HCT116 (cell line): ENCODE measurements at regions not wholly inside any gene's neighbourhood (a gene's known extent, or its start where the extent isn't known, plus 50 kb on each side); places are given as distances from the start of the nearest gene placed in this dataset.

Experiments
- ATF3 ChIP-seq: IDR thresholded peaks from 2 replicates; pipeline ENCODE4 v1.6.1; 2012
- EZH2 ChIP-seq: fragments of 200-600 bp; sonication (generic); IDR thresholded peaks from 2 replicates; pipeline ENCODE4 v1.6.1; 2017; ENCODE audit warnings: antibody characterized with exemption, mixed run types
- EZH2phosphoT487 ChIP-seq: fragments of 200-600 bp; IDR thresholded peaks from 2 replicates; pipeline ENCODE4 v1.6.1; 2018; ENCODE audit warnings: antibody characterized with exemption, borderline replicate concordance
- FOSL1 ChIP-seq: IDR thresholded peaks from 2 replicates; pipeline ENCODE4 v1.6.1; 2012; ENCODE audit warnings: low read depth
- JUND ChIP-seq: IDR thresholded peaks from 2 replicates; pipeline ENCODE4 v1.6.1; 2012
- POLR2A ChIP-seq: IDR thresholded peaks from 2 replicates; pipeline ENCODE4 v1.7.0; 2011; ENCODE audit warnings: borderline replicate concordance; ENCODE audit not compliant: insufficient read depth, insufficient read length; ENCODE audit errors: extremely low read depth
- POLR2AphosphoS5 ChIP-seq: IDR thresholded peaks from 2 replicates; pipeline ENCODE4 v1.6.1; 2011; ENCODE audit warnings: mild to moderate bottlenecking, low read depth, low read length, moderate library complexity
- SP1 ChIP-seq: IDR thresholded peaks from 2 replicates; pipeline ENCODE4 v1.6.1; 2012; ENCODE audit warnings: low read depth
- ZBTB33 ChIP-seq: IDR thresholded peaks from 2 replicates; pipeline ENCODE4 v1.6.1; 2011; ENCODE audit warnings: mild to moderate bottlenecking, low read length, moderate library complexity; ENCODE audit not compliant: insufficient replicate concordance; ENCODE audit errors: extremely low read depth
- ZFX ChIP-seq: fragments of 450-650 bp; IDR thresholded peaks from 2 replicates; pipeline ENCODE4 v1.6.1; 2017
- ZNF274 ChIP-seq: fragments of 200-500 bp; sonication (Bioruptor generic); IDR thresholded peaks from 2 replicates; pipeline ENCODE4 v1.6.1; 2014; ENCODE audit warnings: mild to moderate bottlenecking, low read depth, low read length, inconsistent platforms
- TF ChIP-seq, protein P1 (sequence below), 3 experiments: fragments of 200-600 bp in 1 of 3; sonication (generic) in 1 of 3; IDR thresholded peaks in 2 of 3; conservative IDR thresholded peaks in 1 of 3; 2 replicates each; pipeline ENCODE4 v1.5.1; 2012 to 2017; ENCODE audit warnings: low read depth in 2 of 3, low read length in 2 of 3, antibody characterized with exemption in 1 of 3, borderline replicate concordance in 1 of 3, control low read depth in 1 of 3, mild to moderate bottlenecking in 1 of 3, mixed read lengths in 1 of 3, mixed run types in 1 of 3, moderate library complexity in 1 of 3; ENCODE audit not compliant: insufficient read depth in 1 of 3

GRCh38 chr2:128380961-128381938, 62.6 kb upstream of the HS6ST1 start:
- TF ChIP-seq, protein P1, sequence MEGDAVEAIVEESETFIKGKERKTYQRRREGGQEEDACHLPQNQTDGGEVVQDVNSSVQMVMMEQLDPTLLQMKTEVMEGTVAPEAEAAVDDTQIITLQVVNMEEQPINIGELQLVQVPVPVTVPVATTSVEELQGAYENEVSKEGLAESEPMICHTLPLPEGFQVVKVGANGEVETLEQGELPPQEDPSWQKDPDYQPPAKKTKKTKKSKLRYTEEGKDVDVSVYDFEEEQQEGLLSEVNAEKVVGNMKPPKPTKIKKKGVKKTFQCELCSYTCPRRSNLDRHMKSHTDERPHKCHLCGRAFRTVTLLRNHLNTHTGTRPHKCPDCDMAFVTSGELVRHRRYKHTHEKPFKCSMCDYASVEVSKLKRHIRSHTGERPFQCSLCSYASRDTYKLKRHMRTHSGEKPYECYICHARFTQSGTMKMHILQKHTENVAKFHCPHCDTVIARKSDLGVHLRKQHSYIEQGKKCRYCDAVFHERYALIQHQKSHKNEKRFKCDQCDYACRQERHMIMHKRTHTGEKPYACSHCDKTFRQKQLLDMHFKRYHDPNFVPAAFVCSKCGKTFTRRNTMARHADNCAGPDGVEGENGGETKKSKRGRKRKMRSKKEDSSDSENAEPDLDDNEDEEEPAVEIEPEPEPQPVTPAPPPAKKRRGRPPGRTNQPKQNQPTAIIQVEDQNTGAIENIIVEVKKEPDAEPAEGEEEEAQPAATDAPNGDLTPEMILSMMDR (IDR thresholded peaks at IDR 0.05 in 2 of 3, conservative IDR thresholded peaks at IDR 0.05 in 1 of 3; ENCODE audit: borderline replicate concordance in 1 of 3, insufficient read depth in 1 of 3, low read depth in 2 of 3, low read length in 2 of 3) = no peak
- TF ChIP-seq POLR2A = no peak
- no peak for TF ChIP-seq ZFX
- no peak for TF ChIP-seq ZNF274
- TF ChIP-seq FOSL1 = no peak
- TF ChIP-seq JUND = no peak
- TF ChIP-seq EZH2 = no peak
- no peak for TF ChIP-seq POLR2AphosphoS5
- TF ChIP-seq EZH2phosphoT487 = no peak
- no peak for TF ChIP-seq ATF3
- no peak for TF ChIP-seq ZBTB33
- TF ChIP-seq SP1 = no peak
